ENCODE measurements at regions not wholly inside any gene's neighbourhood (a gene's known extent, or its start where the extent isn't known, plus 50 kb on each side); places are given as distances from the start of the nearest gene placed in this dataset.
A peak's percentile ranks its signal among the peaks of the same experiment; 100 is the strongest.

GRCh38 chr9:706073-706472, 135.4 kb upstream of the DMRT1 start (continued):
- no peak for TF ChIP-seq TMF1 (CRISPR knock-in tag; IDR thresholded peaks at IDR 0.05; ENCODE audit: low read depth)
- TF ChIP-seq RAD51 (IDR thresholded peaks at IDR 0.05; ENCODE audit: borderline replicate concordance): no peak
- 0 out of 2 replicates have a peak, but pooled peaks have one; percentile 12 for TF ChIP-seq ZFP36L1 (CRISPR knock-in tag; IDR thresholded peaks at IDR 0.05)
- TF ChIP-seq ZNF143 (CRISPR knock-in tag; IDR thresholded peaks at IDR 0.05): no peak
- no peak for TF ChIP-seq ZNF17 (CRISPR knock-in tag; IDR thresholded peaks at IDR 0.05)
- no peak for TF ChIP-seq JUN (CRISPR knock-in tag; IDR thresholded peaks at IDR 0.05)
- TF ChIP-seq TIGD3 (CRISPR knock-in tag; IDR thresholded peaks at IDR 0.05; ENCODE audit: borderline replicate concordance): no peak
- TF ChIP-seq FUBP1 (CRISPR knock-in tag; IDR thresholded peaks at IDR 0.05; ENCODE audit: borderline replicate concordance): no peak
- TF ChIP-seq CEBPG (CRISPR knock-in tag; IDR thresholded peaks at IDR 0.05): peak; percentile 69
- TF ChIP-seq ZFAT (CRISPR knock-in tag; conservative IDR thresholded peaks at IDR 0.05): no peak
- no peak for TF ChIP-seq ATAD3A (CRISPR knock-in tag; IDR thresholded peaks at IDR 0.05)
- TF ChIP-seq ARID3A (IDR thresholded peaks at IDR 0.05; ENCODE audit: low read depth, low read length): peak; percentile 20; the same call in 1 of the 2 replicates
- no peak for TF ChIP-seq ZBTB3 (CRISPR knock-in tag; IDR thresholded peaks at IDR 0.05; ENCODE audit: borderline replicate concordance, low read depth)
- TF ChIP-seq ZNF552 (CRISPR knock-in tag; IDR thresholded peaks at IDR 0.05; ENCODE audit: borderline replicate concordance): no peak
- TF ChIP-seq NFIC (IDR thresholded peaks at IDR 0.05; ENCODE audit: low read length): 0 out of 2 replicates have a peak, but pooled peaks have one; percentile 45
- no peak for TF ChIP-seq GABPA (IDR thresholded peaks at IDR 0.05; ENCODE audit: low read depth, low read length)
- peak; percentile 11; the same call in 1 of the 2 replicates for TF ChIP-seq GABPA (CRISPR knock-in tag; IDR thresholded peaks at IDR 0.05; ENCODE audit: low read depth)
- peak; percentile 51; the same call in 1 of the 2 replicates for TF ChIP-seq MIXL1 (CRISPR knock-in tag; IDR thresholded peaks at IDR 0.05)
- no peak for TF ChIP-seq SAP130 (CRISPR knock-in tag; IDR thresholded peaks at IDR 0.05; ENCODE audit: low read depth)
- no peak for TF ChIP-seq KAT8 (CRISPR knock-in tag; IDR thresholded peaks at IDR 0.05)
- no peak for TF ChIP-seq JUNB (CRISPR knock-in tag; IDR thresholded peaks at IDR 0.05; ENCODE audit: borderline replicate concordance)
- no peak for TF ChIP-seq CBX5 (CRISPR knock-in tag; IDR thresholded peaks at IDR 0.05; ENCODE audit: borderline replicate concordance)
- no peak for TF ChIP-seq USF2 (IDR thresholded peaks at IDR 0.05; ENCODE audit: low read depth, low read length)
- no peak for TF ChIP-seq USF2 (CRISPR knock-in tag; IDR thresholded peaks at IDR 0.05; ENCODE audit: borderline replicate concordance)
- TF ChIP-seq TCF7L2 (IDR thresholded peaks at IDR 0.05; ENCODE audit: low read depth, low read length): no peak

Measured in HepG2 (cell line).